GM19025 (cell line): ENCODE measurements at regions not wholly inside any gene's neighbourhood (a gene's known extent, or its start where the extent isn't known, plus 50 kb on each side); places are given as distances from the start of the nearest gene placed in this dataset.

Experiments
- ATAC-seq: cut with Tn5 transposase; IDR thresholded peaks from one replicate; pipeline ENCODE4 v1.9.1; 2021; ENCODE audit warnings: mild to moderate bottlenecking, low read depth, moderate library complexity; ENCODE audit not compliant: unreplicated experiment

DNA sequence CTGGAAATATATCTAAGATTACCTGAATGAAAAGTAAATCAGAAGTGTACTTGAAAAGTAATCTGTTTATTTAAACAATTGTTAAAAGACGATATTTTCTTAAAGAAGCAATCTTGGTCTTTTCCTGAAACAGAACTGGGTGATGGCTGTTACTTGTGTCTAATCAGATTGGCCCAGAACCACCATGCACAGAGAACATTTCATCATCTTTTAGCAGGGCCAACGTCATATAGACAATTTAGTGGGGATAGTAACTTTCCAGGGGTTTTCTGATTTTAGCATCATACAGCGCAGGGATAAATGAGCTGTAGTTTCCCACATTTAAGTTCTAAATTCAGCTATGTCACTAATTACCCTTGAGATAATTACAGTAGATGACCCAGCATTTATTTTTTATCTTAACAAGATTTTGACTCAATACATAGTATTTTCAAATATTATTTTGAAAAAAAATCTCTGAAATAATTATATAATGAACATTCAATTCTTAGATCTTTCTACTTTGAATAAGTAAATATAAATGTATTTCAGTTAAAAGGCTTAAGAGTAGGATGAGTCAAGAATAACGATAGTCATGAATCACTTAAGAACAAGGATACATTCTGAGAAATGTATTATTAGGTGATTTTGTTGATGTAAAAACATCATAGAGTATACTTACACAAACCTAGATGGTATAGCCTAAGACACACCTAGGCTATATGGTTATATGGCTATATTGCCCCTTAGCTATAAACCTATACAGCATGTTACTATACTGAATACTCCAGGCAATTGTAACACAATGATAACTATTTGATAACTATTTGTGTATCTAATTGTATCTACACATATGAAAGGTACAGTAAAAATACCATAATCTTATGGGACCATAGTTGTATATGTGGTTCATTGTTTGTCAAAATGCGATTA, 103.8 kb upstream of the MME start:
- ATAC-seq, result no peak

- no peak for ATAC-seq
These were observed 106.3 kb upstream of the MME start for GRCh38 chr3:154973851-154974250.

DNA sequence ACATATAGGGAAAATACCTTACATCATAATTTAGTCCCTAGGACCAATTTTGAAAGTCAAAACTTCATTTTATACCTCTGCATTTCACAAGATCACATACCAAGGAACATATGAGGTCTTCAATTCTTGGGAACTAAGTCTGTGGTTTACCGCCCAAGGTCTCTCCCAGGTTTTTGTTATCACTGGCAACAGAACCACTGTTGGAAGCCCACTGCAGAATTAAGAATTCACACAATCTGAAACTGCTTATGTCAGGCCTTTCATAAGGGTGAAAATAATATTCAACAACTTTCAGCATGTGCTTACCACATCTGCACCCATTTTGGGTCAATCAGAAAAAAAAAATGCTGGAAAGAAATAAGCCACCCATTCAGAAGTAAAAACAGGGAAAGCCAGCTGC, 107.2 kb upstream of the MME start:
- ATAC-seq, result no peak

DNA sequence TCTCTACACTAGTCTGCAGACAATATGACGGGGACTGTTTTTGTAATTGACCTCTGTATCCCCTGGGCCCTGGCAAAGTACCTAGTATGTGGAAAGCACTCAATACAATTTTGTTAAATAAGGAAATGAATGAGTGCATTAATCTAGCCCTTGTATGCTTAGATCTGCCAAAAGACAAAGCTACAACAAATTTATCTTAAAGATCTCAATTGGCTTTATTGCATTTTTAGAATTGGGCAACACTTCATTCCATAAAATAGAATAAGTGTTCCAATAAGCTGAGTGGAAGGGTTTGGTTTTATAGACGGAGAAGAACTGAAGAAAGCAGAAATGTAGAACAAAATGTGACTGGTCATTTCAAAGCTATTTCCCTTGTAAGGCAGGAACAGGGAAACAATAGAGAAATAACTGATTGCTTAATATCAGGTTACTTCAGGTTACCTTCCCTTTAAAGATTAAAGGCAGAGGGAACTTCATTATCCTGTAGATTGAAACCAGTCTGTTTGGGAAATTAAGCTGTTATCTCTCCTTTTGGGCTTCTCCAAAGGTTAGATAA, 108.3 kb upstream of the MME start:
- no peak for ATAC-seq

DNA sequence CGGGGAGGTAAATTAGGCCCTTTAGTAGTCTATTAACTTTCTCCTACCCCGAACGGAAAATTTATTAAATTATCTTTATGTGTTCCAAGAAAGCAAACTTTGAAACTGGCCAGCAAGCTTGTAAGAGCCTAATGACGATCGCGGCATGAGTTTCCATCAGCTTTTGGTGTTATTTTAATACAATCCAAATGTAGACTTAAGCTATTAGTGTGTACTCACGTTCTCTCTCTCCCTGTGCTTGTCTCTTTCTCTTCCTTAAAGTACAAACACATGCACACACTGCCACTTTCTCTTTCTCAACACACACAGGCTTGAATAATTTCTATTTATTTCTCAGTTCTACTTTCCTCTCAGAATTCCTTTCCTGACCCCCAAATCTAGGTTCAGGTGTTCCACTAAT, 108.8 kb upstream of the MME start:
- no peak for ATAC-seq

DNA sequence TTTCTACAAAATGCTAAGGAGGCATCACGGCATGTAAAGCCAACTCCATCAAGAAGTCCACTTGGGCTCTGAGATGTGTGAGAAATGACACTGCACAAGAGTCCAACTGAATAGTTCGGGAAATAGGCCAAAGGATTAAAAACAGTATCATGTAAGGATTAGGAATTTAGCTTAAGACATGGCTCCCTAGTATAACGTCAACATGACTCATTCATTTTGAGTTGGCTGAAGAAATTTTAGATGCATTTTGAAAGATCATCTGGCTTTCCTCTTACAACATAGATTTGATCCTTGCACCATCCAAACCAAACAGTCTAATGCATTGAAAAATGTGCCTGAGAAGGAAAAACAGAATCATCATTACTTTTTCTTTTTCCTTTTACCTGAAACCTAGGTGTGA, 109.3 kb upstream of the MME start:
- ATAC-seq, result no peak

DNA sequence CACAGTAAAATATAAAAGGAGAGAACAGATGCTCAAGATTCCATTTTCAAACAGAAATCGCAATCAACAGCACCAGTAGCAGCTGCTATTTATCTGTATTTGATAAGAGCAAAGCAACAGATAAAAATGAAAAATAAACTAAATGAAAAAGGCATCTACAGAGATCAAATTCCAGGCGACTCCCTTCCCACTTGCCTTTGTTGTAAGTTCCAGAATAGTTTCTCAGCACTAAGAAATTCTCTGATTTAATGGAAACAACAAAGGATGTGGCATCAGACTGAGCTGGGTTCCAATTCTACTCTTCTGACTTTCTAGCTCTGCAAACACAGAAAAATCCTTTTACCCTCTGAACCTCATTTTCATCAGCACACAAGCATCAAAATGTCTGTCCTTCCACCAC, 110.8 kb upstream of the MME start:
- no peak for ATAC-seq

DNA sequence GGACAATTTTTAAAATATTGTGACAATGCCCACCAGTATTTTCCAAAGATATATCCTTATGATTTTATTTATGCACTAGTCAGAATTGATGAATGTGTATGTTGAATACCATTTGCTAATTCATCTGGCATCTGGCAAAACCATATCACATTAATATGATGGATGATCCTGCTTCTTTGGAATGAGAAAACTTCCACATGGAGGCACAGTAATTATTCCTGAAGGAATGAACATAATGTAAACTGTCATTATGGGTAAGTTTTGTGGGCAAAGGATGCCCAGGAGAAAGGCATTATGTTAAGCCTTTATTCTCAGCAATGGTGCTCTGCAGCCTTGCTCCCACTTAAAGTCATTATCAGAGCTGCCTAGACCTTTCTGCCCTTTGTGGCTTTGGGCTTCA, 113.0 kb upstream of the MME start:
- no peak for ATAC-seq

DNA sequence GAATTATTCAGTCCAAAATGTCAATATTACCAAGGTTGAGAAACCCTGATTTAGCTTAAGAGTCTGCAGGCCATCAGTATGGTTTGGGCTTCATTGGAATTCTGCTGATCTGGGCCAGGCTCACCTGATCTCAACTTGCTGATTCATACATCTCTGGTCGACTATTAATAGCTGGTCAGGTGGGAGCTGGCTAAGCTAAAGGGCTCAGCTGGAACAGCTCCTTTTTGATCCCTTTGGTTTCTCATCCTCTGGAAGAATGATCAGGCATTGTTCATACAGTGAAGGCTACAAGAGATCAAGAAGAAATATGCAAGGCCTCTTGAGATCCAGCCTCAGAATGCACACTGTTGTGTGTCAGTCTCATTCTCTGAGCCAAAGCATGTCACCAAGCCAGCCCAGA, 123.3 kb upstream of the MME start:
- no peak for ATAC-seq

DNA sequence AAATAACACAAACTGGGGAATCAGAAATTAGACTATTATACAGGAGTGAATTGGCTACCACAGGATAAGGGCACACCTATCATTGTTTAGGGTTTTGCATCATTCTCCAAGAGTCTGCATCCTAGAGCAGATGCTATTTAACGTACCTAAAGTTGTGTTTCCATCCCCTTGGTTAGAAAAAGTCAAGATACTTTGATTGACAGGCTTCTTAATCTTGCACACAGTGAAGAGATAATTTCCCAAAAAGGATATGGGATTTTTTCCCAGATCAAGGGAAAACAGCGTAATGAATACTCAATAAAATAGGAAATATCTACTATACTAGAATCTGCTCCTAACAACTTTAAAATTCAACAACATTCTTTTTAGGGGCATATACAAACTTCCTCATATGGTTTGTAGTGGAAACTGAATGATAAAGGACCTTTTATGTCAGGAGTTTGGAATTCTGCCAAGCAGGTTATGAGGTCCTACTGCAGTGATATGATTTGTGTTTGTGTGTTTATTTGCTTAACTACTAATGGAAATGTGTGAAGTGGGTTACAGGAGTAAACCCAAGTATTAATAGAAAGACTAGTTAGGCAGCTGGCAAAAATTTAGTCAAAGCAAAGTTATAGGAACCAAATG, 124.1 kb upstream of the MME start:
- no peak for ATAC-seq

- no peak for ATAC-seq
These were observed 125.4 kb upstream of the MME start for GRCh38 chr3:154954757-154955156.

DNA sequence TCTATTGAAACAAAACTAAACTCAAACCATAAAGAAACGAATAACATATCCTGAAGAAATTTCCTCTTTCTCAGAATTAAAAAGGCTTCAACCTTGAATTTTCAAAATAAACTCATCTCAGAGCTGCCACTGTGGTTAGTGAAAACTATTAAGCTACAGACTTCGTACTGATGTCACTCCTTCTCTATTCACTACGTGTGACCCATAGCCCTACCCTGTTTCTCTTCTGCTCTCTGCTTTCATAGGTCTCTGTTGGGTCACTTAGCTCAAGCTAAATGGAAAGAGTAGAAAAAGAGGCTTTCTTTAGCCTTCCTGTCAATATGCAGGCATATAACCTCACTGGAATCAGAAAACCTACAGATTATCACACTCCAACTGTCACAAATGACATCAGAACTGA, 126.6 kb upstream of the MME start:
- ATAC-seq, result no peak

DNA sequence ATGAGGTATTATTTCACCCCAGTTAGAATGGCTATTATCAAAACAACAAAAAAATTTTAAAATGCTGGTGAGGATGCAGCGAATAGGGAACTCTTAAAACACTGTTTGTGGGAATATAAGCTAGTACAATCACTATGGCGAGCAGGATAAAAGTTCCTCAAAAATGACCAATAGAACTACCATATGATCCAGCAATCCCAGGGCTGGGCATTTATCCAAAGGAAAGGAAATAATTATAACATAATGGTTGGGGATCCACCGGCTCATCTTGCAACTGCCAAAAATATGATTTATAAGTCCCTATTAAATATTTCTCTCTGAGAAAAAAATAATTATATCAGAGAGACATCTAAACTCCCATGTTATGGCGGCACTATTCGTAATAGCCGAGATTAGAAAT, 127.6 kb upstream of the MME start:
- no peak for ATAC-seq

DNA sequence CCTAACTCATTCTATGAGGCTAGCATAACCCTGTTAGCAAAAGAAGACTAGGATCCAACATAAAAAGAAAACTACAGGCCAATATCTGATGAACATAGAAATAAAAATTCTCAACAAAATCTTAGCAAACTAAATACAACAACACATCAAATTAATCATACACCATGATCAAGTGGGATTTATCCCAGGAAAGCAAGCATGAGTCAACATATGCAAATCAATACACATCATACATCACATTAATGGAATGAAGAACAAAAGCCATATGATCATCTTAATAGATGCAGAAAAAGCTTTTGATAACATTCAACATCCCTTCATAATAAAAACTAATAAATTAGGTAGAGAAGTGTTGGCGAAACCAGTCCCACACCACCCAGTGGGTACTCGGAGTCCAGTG, 136.1 kb upstream of the MME start:
- ATAC-seq, result no peak

DNA sequence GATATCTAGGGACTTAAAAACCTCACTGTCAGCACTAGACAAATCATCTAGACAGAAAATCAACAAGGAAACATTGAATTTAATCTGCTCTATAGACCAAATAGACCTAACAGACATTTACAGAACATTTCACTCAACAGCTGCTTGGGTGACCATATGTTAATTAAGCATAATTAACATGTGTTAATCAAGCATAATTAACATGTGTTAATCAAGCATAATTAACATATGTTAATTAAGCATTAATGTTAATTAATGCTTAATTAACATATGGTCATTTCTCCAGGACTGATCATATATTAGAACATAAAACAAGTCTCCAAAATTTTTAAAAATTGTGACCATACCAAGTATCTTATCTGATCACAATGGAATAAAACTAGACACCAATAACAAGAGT, 137.3 kb upstream of the MME start:
- no peak for ATAC-seq

DNA sequence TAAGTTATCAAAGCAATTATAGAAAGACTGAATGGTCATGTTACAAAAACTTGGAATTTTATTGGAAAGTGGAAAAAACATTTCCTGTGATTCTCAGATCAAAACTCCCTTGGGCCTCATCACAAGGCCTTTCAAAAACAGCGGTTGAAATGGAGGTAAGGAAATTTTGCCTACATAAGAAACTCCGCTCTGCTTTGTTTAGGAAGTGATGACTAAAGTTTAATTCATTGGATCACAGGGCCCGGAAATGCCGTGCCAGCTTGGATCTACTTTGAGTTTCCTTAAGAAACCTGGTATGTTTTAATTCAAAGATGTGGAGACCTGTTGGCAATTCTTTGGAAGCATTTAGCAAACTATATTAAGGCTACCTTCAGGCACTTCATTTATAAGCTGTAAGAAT, 143.9 kb upstream of the MME start:
- no peak for ATAC-seq

- ATAC-seq, result no peak
These were observed 146.5 kb upstream of the MME start for GRCh38 chr3:154933581-154933980.

DNA sequence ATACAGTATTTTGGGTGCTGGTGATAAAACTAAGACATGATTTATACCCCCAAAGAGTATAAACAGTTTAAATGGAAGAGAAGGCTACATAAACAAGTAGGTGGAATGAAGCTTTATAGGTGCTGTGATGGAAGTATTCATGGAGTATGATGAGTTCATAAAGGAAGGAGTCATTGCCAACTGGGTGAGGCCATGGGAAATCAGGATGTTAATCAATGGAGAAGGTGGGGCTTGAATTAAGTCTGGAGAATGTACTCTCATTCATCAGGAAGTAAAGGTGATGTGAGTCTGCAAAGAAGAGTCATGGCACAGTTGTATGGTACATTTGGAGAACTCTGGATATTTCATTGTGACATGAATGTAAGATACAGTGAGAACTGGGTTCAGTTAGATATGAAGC, 147.5 kb upstream of the MME start:
- ATAC-seq, result no peak

GRCh38 chr3:154931484-154931883, 148.6 kb upstream of the MME start:
- no peak for ATAC-seq

- ATAC-seq, result no peak
These were observed 153.4 kb upstream of the MME start for GRCh38 chr3:154926721-154927120.

GRCh38 chr3:154921351-154921750, 158.8 kb upstream of the MME start:
- ATAC-seq, result no peak

GRCh38 chr3:154919226-154919625, 160.9 kb upstream of the MME start:
- no peak for ATAC-seq
